Fibroblast of skin of abdomen (primary cell): ENCODE measurements at regions not wholly inside any gene's neighbourhood (a gene's known extent, or its start where the extent isn't known, plus 50 kb on each side); places are given as distances from the start of the nearest gene placed in this dataset.
A peak's percentile ranks its signal among the peaks of the same experiment; 100 is the strongest.

ENCODE experiments used
- DNase-seq: peaks from one replicate; pipeline ENCODE4 v3.0.0-alpha.2; 2013

DNA sequence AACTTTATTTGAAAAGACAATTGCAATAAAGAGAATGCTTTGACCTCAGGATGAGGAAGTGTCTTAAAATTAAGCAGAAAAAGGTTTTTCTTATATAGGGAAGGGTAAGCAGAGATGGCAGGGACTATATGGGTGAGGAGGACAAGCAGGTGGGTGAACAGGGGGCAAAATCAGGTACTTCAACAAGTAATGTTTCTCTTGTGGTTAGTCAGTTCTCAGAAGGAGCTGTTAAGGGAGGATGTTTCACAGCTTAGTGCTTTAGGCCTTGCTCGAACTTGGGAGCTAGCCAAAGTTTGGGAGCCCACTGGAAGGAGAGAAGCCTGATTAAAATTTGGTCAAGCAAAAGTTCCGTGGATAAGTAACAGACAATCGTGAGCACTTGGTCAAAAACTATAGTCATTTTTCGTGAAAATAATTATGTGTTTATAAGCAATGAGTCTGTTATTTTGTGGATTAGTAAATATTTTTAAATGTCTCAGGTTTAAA, 364.2 kb upstream of the TMPO start:
- no peak for DNase-seq

DNA sequence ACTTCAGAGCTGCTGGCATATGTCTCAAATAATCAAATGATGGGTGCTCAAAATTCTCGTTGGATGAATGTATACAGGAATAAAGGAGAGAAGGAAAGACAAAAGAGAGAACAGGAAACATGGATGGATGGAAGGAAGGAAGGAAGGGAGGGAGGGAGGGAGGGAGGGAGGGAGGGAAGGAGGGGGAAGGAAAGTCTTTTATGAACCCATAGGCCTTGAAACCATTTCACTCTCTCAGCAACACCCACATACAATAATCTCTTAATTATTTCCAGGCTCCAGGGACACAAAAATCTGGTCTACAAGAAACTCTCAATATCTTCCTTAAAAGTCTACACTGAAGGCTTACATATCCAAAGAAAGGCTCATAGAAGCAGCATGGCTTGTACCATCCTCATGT, 363.4 kb upstream of the TMPO start:
- DNase-seq = no peak

DNA sequence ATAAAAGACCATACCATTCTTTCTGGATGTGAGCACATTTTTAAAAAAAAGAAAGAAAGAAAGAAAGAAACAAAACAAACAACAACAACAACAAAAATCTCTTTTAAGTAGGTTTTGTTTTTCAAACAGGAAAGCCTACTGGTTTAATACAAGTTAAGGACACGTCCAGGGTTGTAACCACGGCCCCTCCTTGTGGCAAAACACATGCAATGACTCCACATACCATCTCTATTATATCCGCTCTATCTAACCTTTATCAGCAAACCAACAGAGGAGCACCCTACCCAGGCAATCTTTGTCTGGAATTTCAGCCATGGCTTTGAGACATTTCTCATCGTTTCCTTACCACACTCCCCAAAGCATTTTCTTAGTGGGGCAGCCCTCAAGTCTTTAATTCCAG, 360.5 kb upstream of the TMPO start:
- DNase-seq = no peak

DNA sequence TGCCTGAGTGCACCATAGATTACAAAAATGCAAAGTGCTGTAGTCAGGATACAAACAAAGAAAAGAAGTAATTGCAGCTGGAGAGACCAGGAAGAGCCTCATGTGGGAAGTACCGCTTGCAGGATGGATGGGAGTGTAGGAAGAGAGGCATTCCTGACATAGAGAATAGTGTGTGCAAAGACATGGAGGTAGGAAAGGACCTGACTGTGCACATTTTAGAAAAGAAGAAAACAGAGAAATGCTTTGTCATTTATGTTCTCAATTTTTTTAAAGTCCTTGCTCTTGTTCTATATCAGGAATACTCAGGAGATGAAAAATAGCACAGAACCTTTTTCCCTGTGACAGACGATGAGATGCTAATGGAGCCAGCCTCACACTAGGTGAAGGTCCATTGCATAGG, 358.7 kb upstream of the TMPO start:
- DNase-seq = no peak

DNA sequence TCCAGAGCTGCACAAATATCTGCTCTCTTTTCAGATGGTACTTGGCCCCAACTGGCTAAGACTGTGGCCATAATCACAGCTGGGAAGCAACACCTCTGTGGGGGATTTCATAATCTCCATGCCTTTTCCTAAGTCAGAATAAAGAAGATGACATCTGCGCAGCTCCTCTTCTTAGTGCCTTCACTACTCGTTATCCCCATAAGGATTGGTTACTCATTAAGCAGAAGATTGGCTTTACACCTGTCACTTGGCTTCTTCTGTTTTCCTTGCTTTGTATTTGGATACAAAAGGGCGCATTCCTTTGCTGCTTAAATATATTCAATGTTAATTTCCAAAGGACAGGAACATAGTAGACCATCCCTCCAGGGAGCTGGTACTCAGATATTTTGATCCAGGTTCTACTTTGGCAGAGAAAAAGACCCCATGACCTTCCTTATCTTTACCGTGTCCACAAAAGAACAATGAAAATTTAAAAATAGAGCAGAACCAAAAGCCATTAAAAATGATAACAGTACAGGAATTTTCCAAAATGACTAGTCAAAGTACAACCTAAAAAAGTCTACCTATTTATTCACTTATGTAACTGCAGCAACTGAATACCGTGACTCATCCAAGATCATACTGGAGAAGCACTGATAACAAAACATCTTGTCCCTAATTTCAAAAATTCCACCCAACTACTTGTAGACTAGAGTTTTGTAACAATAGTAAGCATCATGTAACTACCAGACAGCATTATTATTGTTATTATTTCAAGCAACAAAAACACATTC, 352.3 kb upstream of the TMPO start:
- no peak for DNase-seq

DNA sequence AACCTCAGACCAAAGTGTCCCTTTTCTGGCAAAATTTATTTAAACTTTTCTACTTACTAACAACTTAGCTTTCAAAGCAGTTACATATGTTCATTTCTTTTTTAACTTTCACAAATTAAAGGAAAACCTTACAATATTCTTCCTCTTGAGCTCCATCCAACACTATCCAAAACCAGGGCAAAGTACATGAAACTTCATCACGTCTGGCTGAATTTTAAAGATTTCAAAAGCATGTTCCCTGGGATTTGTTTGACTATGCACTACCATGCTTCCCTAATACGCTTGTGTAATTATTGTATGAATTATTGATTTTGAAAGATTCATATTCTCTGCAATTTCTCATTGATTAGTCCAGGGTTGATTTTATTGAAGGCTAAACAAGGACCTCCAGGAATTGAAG, 343.1 kb upstream of the TMPO start:
- DNase-seq = no peak

DNA sequence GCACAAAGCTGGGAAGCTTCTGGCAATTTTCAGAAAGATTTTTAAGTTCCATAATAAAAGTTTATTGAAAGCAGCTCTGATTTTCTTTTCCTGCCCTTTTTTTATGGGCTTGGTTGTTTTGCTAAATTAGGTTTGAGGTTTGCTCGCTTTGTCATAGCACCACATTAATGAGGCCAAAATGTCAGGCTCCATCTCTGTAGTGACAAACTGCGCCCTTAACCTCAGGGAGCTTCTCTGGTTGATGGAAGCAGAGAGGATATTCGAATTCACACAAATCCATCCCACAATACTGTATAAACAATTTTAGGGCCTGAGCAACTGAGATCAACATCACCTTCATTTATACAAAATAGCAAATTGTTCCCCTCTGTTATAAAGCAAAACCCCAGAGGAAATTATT, 342.6 kb upstream of the TMPO start:
- no peak for DNase-seq

DNA sequence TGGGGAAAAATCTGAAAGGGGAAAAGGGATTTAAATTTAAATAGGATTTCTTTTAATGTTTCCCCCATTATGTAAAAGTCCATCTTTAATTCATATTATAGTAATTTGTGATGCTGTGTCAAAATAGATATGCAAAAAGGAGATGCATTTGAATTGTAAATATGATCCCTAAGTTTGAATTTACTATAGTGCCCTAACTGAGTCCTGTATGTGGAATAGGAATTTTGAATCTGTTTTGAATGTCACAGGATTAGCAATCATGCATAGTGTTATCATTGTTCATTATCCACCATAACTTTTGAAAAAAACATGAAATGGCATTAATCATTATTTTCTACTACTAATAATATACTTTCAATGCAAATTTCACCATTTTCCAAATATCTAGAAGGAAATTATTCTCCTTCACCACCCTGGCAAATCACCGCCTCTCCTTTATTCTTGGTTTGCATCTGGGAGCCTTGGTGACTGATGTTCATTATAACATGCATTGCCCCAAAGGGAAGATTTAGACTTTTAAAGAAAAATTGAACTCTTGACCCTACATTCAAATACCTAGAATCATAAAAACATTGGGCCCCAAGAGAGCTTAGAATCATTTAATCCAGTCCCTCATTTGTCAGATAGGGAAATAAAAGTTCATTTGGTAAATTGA, 341.5 kb upstream of the TMPO start:
- no peak for DNase-seq

DNA sequence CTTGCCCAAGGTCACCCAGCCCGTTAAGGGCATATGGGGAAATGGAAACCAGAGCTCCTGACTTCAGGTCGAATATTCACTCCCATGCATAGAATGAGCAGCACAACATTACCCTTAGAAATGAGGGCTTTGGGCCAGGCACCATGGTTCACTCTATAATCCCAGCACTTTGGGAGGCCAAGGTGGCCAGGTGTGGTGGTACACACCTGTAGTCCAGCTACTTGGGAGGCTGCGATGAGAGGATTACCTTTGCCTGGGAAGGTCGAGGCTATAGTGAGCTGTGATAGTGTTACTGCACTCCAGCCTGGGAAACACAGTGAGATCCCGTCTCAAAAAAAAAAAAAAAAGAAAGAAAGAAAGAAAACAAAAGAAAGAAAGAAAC, 341.0 kb upstream of the TMPO start:
- DNase-seq = no peak

DNA sequence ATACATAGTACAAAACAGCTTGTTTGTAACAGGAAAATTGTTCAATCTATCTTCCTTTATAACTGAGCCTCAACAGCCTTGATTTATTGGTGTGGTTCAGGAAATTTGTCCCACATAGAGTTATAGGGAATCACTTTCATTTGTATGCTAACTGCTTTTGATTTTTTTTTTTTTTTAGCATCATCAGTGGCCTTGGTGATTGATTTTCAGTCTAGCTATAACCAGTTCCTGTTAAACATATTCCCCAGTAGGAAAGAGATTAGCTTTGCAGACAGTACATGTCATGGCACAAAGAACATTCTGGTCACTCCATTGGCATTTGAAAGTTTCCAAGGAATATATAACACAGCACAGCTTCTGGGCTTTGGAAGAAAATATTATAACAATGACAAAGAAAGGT, 337.3 kb upstream of the TMPO start:
- DNase-seq = no peak

DNA sequence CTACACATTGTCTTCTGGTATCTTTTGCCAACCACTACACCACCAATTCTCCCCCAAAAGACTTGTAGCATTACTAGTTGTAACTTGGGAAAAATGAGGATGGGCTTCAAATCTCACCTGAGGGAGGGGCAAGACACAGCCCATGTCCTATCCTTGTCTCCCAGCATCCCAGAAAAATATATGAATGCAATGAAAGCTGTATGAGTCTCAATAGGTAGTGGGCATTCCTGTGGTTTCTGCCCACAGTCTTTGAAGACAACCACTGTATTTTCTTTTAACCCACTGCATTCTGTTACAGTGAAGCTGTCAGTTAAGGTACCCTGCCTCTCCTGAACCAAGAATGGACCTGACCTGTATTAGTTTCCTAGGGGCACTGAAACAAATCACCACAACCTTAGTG, 336.2 kb upstream of the TMPO start:
- DNase-seq = no peak

DNA sequence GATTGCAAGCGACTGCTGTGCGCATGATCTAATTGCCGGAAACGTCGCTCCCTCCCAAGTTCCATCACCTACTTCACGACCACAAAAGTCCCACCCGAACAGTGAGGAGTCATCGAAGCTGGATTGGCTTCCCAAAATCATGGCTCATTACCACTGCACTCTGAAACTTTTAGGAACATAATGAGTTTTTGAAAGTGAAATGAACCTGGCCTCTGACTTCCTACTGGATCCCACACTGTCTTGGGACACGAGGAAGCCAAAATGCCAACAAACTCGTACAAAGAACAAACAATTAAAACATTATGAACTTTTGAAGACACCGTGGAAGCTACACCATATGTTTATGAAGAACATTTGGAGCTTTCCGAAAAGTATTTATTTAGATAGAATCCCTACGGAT, 334.8 kb upstream of the TMPO start:
- no peak for DNase-seq

DNA sequence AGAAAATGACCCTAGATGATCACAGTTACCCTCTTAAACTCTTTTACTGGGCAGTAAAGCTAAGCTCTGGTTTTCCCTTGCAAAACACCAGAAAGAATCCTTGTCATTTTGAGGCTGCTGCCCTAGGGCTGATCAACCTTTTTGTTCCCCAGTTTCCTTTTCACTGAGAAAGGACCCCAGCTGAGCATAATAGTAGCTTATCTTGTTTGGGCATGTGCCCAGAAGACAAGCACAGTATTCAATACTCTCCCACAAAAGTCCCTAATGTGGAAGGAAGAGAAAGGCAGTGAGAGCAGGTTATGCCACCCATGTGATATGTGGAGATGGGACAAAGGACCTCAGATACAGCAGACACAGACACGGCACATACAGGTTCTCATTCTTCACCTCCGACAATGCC, 332.6 kb upstream of the TMPO start:
- no peak for DNase-seq

DNA sequence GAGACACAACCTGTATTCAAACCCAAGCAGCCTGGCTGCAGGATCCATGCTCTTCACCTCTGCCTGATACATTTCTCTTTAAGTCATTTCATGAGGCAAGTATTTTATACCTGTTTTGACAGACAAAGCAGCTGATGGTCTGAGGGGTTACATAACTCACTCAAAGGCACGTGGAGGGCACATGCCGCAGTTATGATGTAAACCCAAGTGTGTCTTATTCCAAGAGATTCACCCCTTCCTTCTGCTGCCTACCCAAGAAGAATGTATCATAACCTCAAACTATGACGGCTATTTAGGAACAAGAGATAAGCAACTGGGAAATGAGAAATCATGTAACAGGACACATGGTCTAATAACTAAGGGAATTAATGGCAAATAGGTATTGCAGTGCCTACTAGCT, 329.8 kb upstream of the TMPO start:
- peak; percentile 27 for DNase-seq

DNA sequence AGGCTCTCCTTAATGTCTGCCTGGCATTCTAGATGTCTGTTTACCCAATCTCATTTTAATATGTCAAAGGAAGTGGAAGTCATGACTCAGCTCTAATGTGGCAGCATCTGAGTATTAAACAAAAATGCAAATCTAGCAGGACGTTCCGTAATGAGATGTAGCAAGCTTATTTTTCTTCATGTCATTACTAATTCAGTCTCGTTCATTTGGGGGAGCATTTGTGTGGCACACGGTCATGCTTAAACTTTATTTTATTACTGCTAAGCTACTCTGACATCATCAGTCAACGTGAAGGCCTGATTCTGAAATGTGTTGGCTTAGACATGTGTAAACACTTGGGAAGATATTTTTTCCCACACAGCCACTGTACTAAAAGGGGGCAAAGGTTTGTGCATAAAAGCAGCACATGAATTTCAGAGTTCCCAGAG, 326.7 kb upstream of the TMPO start:
- DNase-seq = peak; percentile 20

DNA sequence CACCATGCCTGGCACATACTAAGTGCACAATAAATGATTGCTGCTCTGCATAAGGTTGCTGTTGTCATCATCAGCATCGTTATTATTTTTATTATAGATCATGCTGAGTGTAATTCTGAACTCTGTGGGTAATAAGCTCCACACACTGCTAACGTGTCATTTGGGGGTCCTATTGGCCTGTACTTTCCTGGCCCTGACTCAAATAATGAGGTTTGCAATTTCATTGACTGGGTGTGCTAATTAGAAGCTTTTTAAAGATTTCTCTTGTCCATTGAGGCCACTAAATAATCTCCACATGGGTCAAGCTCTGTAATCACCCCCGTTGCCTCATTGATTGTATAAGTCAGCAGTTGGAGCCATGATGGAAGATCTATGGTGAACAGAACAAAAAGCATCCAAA, 320.8 kb upstream of the TMPO start:
- no peak for DNase-seq

DNA sequence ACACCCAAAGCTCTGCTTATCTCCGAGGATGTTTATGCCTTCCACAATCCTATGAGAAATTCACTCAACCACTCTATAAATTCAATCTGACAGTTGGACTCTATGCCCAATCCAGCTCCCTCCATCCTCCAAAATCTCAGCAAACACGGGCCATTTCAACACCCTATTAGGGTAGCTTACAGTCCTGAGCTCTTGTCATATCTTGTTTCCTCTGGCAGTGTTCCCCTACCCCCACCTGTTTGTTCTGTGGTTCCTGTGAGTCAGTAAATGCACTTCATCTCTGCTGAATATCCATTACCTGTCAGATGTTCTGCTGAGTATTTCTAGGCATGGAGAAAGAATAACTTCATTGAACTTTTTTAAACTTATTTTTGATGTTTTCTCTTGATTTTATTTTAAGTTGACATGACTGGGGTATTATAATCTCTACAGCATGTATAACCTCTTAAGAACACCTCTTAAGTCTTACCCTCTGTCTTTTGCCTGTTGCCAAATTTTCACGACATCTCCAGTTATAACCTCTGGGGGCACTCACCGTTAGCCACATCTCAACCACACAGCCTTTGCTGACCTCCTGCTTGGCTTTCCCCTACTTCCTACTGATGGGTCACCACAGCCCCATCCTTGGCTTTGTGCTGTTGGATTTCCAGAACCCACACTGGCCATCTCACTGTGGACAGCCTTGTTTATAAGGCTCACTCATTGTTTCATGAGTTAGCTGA, 317.0 kb upstream of the TMPO start:
- no peak for DNase-seq

DNA sequence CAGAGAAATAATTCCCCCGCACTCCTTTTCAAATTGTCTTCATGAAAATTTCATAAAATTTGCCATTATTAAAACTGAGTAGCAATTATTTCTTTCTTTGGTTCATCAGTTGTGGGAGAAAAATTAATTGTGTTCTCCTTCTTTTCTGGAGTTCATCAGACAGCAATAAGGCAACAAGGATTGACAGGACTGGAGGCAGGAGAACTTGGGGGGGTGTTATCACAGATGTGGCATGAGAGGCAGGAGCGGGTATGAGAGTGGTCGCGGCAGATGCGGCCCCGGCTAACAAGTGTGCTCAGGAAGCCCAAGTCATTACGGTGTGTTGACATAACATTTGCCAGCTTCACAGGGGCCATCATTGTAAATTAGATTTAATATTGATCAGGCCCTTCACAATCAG, 306.6 kb upstream of the TMPO start:
- no peak for DNase-seq

DNA sequence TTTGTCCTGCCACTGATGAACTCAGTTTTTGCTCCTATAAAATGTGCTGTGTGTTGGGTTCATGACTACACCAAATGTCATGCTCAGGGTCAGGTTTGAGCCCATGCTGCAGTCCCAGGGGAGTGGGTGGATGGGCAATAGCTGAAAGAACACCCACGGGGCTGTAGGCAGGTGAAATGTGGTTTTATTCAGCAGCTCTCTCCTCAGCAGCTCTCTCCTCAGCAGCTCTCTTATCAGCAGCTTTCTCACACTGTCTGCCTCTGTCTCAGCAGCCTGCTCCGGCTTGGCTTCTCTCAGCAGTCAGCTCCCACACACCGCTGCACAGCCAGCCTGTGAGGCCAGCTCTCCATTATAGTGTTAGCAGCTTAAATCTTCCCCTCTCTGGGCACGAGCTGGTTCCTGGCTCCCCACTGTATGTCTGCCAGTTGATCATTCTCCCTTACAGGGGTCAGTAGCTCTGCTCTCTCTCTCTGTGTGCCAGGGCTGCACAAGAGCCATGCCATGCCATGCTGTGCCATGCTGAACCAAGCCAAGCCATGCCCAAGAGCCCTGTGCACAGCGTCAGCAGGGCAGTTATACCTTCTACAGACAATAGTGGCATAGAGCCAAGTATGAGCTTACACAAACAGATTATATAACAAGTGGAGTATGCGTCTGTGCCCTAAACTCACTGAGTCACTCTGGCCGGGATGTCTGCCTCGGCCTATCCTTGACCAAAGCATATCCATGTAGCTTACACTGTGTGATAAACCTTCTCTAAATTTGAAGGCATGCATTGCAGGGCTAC, 303.3 kb upstream of the TMPO start:
- DNase-seq = peak; percentile 64

DNA sequence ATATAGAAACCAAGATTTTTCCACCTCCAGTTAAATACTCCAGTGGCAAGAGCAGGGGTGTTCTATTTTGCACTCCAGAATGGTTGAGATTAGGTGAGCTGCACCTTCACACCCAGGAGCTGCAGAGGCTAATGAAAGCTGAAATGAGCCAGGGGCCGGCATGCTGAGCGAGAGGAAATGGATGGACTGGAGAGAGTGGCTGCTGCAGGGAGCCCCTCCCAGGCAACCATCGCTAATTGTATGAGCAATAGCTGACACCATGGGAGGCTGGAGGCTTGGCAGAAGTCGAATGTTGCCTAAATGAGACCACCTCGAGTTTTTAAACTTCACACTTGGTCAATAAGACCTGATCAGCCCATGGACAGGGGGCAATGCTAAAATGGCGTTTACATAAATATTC, 301.8 kb upstream of the TMPO start:
- no peak for DNase-seq

DNA sequence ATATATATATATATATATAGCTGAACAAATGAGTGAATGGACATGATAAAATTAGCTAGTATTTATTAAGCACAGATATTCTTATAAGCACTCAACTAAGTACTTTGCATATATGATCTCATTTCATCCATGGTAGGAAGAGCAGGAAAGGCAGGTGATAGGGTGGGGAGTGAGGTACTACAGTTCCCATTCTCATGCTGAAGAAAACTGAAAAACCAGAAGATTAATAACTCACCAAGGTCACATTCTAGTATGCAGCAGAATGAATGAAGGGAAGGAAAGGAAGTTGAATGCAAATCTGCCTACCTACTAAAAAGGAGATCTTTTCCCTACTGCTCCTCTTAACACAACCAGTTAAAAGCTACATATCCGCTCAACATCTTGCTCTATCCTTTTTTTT, 298.1 kb upstream of the TMPO start:
- DNase-seq = no peak

DNA sequence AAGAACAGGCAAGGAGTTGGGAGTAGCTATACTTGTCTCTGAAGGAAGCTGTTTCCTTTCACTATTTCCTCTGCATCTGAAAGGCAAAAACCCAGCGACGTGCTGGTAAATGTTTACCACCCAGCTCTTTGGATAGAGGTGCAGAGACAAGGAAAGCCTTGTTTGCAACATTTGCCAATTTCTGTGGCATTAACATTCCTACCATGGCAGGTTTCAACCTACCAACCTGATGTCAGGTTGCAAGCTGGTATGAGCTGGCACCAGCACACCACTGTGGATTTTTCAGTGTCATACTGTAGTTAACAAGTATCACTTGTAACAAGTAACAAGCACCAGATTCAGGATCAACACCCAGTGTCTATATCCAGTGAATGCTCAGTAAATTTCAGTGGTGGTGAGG, 294.8 kb upstream of the TMPO start:
- no peak for DNase-seq

DNA sequence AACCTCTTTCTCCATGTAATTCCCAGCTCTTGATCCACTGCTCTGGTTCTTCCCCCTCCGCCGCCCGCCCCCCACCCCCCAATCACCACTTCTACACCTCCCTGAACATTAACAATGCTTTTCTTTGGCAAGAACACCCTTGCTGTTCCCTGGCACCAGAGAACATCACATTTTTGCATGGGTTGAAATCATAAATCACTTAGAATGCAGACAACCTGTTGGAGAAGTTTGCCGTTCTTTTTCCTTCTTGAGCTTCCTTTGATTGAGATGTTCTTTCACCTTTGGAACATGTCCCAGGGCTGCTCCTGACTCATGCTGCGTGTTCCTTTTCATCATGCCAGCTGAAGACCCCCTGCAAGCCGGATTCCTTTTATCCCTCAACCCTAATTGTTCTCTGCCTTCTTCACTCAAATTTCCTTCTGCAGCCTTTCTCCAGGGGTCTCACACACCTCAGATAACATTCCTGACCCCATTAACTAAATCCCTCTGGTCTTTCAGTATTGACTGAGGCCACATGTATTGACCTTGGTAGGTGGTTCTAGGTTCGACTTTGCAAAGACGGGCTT, 294.1 kb upstream of the TMPO start:
- no peak for DNase-seq
